ENCODE measurements at regions not wholly inside any gene's neighbourhood (a gene's known extent, or its start where the extent isn't known, plus 50 kb on each side); places are given as distances from the start of the nearest gene placed in this dataset.

- TF ChIP-seq POLR2AphosphoS5 (IDR thresholded peaks at IDR 0.05; ENCODE audit: low read depth, low read length) (no peak), POLR2A (IDR thresholded peaks at IDR 0.05; ENCODE audit: low read depth, low read length) (no peak), TAF1 (IDR thresholded peaks at IDR 0.05; ENCODE audit: borderline replicate concordance, low read depth, low read length) (no peak)
Observed at GRCh38 chr11:28899706-28900105, 791.5 kb downstream of the METTL15 start.
